B cell (primary cell): ENCODE measurements at regions not wholly inside any gene's neighbourhood (a gene's known extent, or its start where the extent isn't known, plus 50 kb on each side); places are given as distances from the start of the nearest gene placed in this dataset.

Experiments used
- CTCF ChIP-seq: fragments of 200-600 bp; IDR thresholded peaks from one replicate; pipeline ENCODE4 v1.8.0; 2022; ENCODE audit warnings: antibody characterized with exemption, mild to moderate bottlenecking
- EZH2 ChIP-seq: IDR thresholded peaks from 2 replicates; pipeline ENCODE4 v1.6.1; 2012; ENCODE audit warnings: borderline replicate concordance, low read depth, mild to moderate bottlenecking, moderate library complexity, low read length; ENCODE audit not compliant: insufficient read depth, poor library complexity, severe bottlenecking

GRCh38 chr2:18834341-18834740 lies 245.0 kb upstream of the NT5C1B start:
- TF ChIP-seq EZH2 = no peak
- no peak for TF ChIP-seq CTCF
